COLO829 (cell line): ENCODE measurements at regions not wholly inside any gene's neighbourhood (a gene's known extent, or its start where the extent isn't known, plus 50 kb on each side); places are given as distances from the start of the nearest gene placed in this dataset.
"Not testable (repeated sequence)": the region's sequence is repeated elsewhere in the genome, so short reads cannot be mapped to it uniquely, and the experiment has no call there.

Experiments used
- DNase-seq: peaks from one replicate; pipeline ENCODE4 v3.0.0; 2012; ENCODE audit warnings: low spot score

GRCh38 chr14:23751616-23752015 lies 115.5 kb downstream of the DHRS2 start:
- no peak for DNase-seq

DNA sequence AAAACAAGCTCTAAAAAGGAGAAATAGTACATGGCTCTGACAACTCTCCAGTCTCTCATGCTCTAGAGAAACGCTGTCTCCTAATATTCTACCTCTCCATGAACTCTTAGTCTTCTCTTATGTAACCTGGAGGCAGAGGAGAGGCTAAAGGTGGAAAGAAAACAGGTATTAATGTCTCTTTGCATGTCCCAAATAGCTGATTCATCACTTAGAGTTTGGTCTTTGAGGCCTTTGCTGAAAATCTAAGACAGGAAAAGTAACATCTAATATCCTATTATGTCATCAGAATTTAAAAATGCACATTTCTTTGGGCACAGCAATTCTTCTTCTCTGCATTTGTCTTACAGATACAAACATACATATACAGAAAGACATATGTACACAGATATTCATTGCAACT lies 127.2 kb downstream of the DHRS2 start:
- no peak for DNase-seq

DNA sequence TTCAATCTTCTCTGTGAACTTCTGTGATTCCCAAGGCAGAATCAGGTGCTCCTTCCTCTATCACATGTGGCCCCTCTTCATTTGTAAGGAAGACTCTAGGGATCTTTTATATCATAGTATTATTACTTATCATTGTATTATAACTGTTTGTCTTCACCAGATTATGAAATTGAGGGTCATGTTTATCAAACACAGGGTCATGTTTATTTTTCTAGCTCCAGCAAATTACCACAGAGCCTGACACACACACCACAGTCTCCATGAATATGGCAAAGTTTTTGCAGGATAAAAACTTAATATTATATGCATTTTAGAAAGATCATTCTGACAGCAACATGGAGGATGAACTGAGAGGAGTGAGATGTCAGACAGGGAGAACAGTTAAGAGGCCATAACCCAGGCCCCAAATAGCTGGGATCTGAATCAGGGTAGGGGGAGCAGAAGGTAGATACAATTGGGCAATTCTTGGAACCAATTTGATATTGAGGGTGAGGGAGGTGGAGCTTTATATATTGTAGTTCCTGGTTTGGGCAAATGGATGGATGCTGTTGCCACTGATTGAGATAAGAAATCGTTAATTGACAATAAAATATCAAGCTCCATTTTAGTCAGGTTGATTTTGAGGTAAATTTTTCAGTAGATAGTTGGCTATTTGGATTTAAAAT lies 130.7 kb downstream of the DHRS2 start:
- DNase-seq: no peak

GRCh38 chr14:23769221-23769728 lies 133.1 kb downstream of the DHRS2 start:
- not testable (repeated sequence) for DNase-seq

- DNase-seq: no peak
Observed at GRCh38 chr14:23773981-23774380, 137.8 kb downstream of the DHRS2 start.

GRCh38 chr14:23776296-23776695 lies 140.1 kb downstream of the DHRS2 start:
- DNase-seq: no peak

- no peak for DNase-seq
Observed at GRCh38 chr14:23785208-23785607, 149.0 kb downstream of the DHRS2 start.

GRCh38 chr14:23787436-23787835 lies 151.3 kb downstream of the DHRS2 start:
- no peak for DNase-seq

DNA sequence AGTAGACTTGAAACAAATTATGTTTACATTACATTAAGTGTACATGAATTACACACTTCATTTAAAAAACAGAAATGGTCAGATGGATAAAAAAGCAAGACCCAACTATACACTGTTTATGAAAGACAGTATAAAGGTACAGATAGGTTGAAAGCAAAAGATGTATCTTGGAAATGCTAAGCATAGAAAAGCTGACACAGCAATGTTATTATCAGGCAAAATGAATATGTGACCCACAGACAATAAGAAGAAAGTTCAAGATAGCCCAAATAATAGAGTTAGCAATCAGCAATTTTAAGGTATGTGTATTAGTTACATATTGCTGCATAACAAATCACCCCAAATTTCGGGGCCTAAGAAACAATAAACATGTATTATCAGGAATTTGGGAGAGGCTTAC lies 153.5 kb downstream of the DHRS2 start:
- DNase-seq: no peak

DNA sequence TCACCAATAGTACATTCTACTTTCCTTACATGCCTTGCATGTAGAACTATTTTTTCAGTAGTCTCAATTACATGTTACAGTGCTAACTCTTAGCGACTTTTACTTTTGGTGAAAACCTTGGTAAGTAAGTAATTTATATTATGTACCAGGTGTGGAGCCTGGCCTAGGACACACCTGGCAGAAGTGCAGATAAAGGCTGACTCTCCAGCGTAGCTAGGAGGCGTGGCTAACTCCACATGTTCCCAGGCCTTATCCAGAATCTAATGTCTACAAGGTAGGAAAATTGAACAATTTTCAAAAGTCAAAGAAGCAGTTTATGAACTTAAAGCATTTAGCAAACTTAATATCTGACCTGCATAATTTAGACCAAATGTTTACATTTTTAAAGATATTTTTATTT lies 157.4 kb downstream of the DHRS2 start:
- DNase-seq: no peak

- no peak for DNase-seq
Observed at GRCh38 chr14:23800811-23801210, 152.8 kb upstream of the DHRS4 start.

DNA sequence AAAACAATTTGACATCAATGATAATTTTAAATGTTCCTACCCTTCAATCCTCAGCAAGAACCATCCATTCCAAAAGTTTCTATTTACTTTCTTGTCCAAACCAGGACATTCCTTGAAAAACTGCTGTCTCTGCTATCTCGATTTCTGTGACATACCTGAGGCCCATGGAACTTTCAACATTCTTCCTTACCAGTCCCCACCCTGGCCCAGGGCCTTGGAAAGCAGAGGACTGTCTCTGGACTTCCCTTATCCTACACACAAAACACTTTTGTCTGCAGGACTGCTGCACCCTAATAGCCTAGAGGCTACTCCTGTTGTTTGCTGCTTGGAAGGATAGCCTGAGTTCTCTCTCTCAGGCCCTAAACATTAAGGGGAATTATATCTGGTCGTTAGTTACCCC lies 151.8 kb upstream of the DHRS4 start:
- DNase-seq: no peak

- no peak for DNase-seq
Observed at GRCh38 chr14:23804817-23805216, 148.8 kb upstream of the DHRS4 start.

GRCh38 chr14:23805761-23806160 lies 147.8 kb upstream of the DHRS4 start:
- DNase-seq: no peak

GRCh38 chr14:23814527-23815256 lies 138.9 kb upstream of the DHRS4 start:
- no peak for DNase-seq

GRCh38 chr14:23816371-23816770 lies 137.2 kb upstream of the DHRS4 start:
- no peak for DNase-seq

GRCh38 chr14:23817164-23817767 lies 136.3 kb upstream of the DHRS4 start:
- DNase-seq: no peak

DNA sequence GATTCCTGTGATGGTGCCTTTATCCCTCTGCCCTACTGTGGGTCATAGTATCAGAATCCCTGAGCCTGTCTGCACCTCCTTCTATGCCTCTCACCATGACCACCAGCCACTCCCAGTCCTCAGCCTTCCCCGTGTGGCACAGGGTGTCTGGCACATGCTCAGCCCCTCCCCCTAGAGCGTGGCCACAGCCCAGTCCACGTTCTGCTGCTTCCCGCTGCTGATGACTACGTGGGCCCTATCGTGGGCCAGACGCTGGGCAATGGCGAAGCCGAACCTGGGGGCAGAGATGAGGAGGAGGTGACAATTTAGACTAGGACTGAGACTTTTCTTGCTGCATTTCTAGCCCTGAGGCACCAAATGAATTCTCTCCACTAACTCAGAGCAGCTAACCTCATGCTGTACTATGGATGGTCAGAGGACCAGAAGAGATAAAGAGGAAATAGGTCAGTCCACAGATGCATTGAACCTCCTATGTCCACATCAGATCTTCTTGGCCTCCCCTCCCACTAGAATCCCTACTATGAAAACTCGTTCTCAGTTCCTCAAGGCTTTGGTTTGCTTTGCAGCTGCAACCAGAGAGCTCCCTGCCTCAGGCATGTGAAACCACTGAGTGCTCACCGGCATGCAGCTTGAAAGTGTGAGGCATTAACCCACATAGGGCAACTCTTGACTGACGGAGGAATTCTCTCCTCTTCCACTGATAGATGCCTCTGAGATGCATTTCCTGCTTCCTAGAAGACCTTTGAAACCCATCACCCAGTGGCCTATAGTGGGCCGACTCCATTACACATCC lies 126.3 kb upstream of the DHRS4 start:
- no peak for DNase-seq

- no peak for DNase-seq
Observed at GRCh38 chr14:23828001-23828400, 125.6 kb upstream of the DHRS4 start.

- no peak for DNase-seq
Observed at GRCh38 chr14:23828616-23829015, 125.0 kb upstream of the DHRS4 start.

DNA sequence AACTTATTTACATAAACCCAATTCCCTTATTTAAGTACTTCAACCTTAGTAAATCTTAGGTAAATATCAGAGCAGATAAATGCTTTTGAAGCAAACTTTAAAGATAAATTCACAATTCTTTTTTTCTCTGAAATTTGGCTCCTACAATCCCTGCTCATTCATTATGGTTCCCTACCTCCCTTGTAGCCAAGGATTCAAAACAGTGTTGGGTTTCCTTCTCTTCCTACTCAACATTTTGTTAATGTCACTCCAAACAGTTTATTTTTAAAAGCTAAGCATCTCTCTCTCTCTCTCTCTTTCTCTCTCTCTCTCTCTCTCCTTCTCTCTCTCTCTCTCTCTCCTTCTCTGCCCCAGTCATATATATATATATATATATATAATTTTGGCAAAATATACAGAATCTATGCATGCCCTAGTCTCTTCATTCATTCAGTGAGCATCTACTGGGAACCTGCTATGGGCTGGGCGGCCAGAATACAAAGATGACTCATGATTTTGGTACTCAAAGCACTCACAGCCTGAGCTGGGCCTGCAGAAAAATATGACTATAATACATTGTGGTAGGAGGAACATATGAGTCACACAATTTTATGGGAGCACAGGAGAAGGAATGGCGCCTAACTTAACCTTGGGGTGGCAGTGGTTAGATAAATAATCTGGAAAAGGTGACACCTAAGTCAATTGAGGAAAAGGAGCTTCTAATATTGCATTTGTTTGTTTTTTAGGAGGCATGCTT lies 123.7 kb upstream of the DHRS4 start:
- DNase-seq: peak; percentile 62

DNA sequence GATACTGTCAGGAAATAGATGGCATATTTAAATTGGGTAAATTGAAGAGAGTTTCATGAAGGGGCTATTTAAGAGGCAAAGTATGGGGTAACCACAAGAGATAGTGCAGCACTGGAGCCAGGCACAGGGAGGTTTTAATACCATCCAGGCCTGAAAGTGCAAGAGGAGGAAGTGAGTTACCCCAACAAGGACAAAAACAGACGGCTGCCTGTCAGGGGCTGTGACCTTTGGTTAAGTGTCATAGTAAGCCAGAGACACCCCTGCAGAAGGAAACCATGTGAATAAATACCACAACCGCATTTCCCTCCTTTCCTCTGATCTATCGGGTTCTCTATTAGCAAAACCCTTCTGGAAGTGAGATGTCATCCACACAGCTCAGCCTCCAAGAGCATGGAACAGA lies 122.0 kb upstream of the DHRS4 start:
- no peak for DNase-seq
